GM21723 (cell line): ENCODE measurements at regions not wholly inside any gene's neighbourhood (a gene's known extent, or its start where the extent isn't known, plus 50 kb on each side); places are given as distances from the start of the nearest gene placed in this dataset.

Source experiments
- ATAC-seq: cut with Tn5 transposase; IDR thresholded peaks from one replicate; pipeline ENCODE4 v1.9.1; 2021; ENCODE audit warnings: mild to moderate bottlenecking, moderate library complexity; ENCODE audit not compliant: unreplicated experiment

GRCh38 chr3:13211605-13212210 lies 138.5 kb upstream of the IQSEC1 start:
- no peak for ATAC-seq

GRCh38 chr3:13210221-13210975 lies 137.2 kb upstream of the IQSEC1 start:
- no peak for ATAC-seq

DNA sequence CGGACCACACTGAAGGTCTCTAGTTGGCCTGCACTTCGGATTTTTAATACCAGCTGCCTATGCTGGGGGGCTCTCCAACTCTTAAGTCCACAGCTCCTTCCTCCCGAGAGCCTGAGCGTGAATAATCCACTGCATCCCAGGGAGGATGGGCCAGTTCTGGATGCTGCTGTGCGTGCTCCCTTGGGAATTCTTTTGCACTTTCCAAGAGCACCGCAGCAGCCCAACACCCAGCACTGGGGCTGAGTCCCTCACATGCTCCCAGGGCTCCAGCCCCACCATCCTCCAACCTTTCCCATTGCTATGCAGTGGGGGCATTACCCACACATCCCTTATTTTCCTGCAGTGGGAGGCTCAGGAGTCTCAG lies 136.4 kb upstream of the IQSEC1 start:
- no peak for ATAC-seq

- no peak for ATAC-seq
These were observed 135.7 kb upstream of the IQSEC1 start for GRCh38 chr3:13208706-13209633.

DNA sequence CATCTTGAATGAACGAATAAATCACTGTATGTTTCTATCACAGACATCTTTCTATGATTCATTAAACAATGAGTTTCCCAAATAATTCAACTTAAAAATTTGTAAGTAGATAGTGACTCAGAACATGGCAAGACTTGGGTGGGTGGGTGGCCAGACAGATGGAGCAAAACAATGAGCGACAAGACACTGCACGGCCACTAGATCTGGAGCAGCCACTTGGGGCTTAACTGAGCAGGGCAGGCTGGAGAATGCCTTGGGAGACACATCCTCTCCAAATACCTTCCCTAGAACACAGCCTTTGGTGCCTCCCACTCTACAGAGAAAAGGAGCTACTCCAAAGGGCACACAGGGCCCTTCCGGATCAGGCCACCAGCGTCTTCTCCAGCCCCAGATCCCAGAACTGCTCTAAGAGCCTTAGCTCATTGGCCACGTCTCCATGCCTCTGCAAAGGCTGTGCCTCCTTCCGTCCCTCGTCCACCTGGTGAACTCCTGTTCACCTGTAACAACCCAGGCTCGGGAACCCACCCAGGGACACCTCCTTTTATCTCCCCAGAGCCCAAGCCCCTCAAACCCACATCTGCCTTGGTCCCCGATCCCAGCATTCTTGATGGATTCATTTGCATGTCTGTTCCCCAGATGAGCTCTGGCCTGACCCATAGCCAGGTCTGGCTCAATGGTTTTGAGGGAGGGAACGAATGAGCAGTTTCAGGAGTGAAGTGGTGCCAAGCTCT lies 134.9 kb upstream of the IQSEC1 start:
- ATAC-seq: no peak

- no peak for ATAC-seq
These were observed 134.3 kb upstream of the IQSEC1 start for GRCh38 chr3:13207578-13207922.

GRCh38 chr3:13206799-13207577 lies 133.8 kb upstream of the IQSEC1 start:
- no peak for ATAC-seq

- no peak for ATAC-seq
These were observed 132.4 kb upstream of the IQSEC1 start for GRCh38 chr3:13205567-13206143.

DNA sequence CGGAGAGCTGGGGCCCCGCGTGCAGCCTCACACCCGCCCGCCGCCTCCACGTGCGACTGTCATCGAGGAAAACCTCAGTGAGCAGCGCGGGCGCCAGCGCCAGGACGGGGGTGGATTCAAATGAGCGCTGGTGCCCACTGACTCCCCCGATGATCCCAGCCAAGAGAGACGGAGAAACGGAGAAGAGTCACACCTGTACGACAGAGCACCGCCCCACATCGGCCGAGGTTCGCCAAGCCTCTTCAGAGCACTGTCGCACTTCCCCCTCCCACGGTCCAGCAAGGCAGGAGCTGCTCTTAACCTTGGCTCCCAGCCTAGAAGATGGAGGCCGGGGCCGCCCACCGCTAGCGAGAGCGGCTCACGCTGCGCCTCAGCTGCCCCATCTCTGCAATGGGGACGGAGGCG lies 130.9 kb upstream of the IQSEC1 start:
- no peak for ATAC-seq

DNA sequence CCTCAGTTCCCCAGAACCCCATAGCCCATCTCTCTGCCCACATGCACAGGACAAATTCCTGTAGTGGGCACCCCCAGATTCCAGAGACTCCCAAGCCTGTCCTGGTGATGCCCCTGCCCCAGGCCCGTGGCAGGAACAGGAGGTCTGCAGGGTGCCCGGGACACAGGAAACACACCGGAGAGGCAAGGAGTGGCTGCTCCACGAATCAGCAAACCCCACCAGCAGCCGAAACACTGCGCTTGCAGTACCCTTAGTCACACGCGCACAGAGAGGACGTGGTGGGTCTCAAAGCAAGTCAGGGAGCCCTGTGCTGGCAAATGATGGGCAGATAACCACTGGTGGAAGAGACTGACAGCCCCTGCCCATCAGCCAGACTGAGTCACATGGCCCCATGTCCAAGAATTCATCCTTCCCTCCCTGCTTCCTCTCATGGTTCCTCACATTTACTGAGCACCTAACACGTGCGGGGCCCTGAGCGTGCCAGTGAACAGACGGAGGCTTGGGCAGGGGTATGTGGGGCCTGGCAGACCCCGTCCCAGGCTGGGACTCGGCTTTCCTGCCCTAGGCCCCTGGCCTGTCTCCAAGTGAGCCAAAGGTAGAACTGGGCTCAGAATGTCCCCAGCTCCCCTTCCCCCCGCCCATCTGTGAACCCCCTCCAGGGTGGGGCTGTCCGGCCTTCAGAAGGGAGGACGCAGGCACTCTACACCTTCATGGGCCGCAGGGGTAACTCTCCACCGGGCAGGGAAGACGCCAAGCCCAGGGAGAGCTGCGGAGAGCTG lies 130.4 kb upstream of the IQSEC1 start:
- ATAC-seq: no peak

- no peak for ATAC-seq
These were observed 129.6 kb upstream of the IQSEC1 start for GRCh38 chr3:13202744-13203397.

DNA sequence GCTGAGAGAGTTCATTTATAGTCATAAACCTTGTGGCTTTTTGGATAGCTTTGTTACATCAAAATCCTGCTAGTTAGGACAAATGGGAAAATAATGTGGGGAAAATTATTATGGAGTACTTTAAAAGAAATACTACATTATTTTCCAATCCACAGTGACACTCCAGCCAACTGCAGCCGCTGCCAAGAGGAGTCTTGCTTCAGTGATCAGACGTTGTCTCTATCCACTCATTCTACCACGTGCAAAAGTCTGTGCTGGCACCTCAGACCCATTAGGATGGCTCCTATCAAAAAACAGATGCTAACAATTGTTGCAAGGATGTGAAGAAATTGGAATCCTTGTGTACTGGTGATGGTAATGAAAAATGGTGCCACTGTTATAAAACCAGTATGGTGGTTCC lies 128.6 kb upstream of the IQSEC1 start:
- ATAC-seq: no peak

GRCh38 chr3:13200946-13201345 lies 127.7 kb upstream of the IQSEC1 start:
- ATAC-seq: no peak

DNA sequence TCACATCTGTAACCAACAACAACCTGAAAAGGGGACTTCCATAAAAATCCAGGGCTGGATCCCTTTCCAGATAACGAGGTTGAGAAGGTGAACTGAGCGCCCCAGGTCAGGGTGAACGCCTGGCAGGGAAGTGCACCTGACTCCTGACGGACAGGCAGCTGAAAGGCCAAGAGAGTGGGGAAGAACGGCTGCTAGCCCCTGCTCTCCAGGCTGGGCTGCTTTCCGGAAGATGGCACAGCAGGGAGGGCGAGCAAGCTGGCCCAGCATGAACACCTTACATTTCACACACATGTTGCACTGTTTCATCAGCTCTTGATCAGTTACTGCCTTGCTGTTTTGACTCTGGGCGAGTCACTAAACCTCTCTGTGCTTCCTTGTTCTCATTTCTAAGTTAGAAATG lies 127.2 kb upstream of the IQSEC1 start:
- no peak for ATAC-seq

GRCh38 chr3:13199899-13200451 lies 126.7 kb upstream of the IQSEC1 start:
- ATAC-seq: no peak

DNA sequence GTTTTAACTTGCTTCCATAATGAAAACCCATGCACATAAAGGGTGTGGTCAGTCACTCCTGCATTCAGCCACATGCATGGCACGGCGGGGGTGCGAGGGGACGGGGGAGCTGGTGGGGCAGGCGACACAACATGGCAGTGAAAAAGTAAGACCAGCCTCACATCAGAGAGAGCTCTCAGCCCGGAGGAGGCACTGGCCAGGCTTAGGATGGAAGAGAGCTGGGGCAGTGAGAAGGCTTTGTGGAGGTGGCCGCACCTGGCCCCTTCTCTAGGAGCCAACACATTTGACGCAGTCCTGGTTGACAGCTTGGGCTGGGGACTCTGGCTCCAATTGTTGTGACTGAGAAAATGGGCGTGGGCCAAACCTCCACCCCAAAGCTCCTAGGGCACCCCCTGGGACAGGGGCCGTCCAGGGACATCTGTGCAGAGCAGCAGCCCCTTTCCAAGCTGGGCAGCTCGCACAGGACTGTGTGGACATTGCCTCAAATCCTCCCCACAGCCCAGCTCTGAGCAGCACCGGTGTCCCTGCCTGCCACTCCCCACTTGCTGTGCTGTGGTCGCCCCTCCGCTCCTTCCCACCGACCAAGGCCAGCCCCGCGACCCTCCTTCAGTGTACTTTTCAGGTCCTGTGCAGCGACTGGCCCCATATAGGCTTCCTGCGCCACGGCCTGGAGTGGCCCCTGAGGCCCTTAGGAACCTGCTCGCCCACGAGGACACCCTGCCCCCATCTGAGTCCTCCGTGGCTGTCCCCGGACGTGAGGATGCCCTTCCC lies 126.0 kb upstream of the IQSEC1 start:
- ATAC-seq: no peak

GRCh38 chr3:13198264-13198879 lies 125.1 kb upstream of the IQSEC1 start:
- ATAC-seq: no peak
